ENCODE measurements at regions not wholly inside any gene's neighbourhood (a gene's known extent, or its start where the extent isn't known, plus 50 kb on each side); places are given as distances from the start of the nearest gene placed in this dataset.

- DNase-seq: peak; percentile 90
- Mint-ChIP-seq H3K27me3 (ENCODE audit: insufficient read depth) (no peaks in the 10 kb centered on the region), H3K27ac (peak overlapping the region; percentile 53), H3K36me3 (ENCODE audit: low read depth) (peaks cover 18% of the 10 kb centered on the region), H3K4me1 (ENCODE audit: low read depth) (peaks cover 41% of the 10 kb centered on the region), H3K4me3 (peak overlapping the region; percentile 22), H3K9me3 (peaks cover 13% of the 10 kb centered on the region)
- TF ChIP-seq, protein P1, sequence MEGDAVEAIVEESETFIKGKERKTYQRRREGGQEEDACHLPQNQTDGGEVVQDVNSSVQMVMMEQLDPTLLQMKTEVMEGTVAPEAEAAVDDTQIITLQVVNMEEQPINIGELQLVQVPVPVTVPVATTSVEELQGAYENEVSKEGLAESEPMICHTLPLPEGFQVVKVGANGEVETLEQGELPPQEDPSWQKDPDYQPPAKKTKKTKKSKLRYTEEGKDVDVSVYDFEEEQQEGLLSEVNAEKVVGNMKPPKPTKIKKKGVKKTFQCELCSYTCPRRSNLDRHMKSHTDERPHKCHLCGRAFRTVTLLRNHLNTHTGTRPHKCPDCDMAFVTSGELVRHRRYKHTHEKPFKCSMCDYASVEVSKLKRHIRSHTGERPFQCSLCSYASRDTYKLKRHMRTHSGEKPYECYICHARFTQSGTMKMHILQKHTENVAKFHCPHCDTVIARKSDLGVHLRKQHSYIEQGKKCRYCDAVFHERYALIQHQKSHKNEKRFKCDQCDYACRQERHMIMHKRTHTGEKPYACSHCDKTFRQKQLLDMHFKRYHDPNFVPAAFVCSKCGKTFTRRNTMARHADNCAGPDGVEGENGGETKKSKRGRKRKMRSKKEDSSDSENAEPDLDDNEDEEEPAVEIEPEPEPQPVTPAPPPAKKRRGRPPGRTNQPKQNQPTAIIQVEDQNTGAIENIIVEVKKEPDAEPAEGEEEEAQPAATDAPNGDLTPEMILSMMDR (IDR thresholded peaks at IDR 0.05): peak; percentile 72
Observed at GRCh38 chr6:113122060-113122459, 735.1 kb upstream of the MARCKS start.

DNA sequence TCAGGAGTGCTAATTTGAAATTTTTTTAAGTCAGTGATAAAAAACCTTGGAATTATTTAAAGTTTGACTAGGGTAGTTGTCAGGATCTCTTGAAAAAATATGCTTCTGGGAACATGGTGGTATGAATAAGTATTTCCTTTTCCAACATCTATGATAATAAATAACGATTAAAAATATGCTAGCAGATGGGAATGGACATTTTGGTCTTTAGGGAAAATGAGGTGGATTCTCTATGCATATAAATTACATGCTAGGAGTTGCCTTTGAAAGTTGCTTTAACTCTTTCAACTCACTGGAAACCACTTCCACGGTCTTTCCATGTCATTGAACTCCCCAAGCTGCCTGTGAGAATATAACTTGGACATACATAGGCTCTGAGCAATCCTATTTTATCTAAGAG is 731.5 kb upstream of the MARCKS start:
- H3K9me3 Mint-ChIP-seq: no peaks in the 10 kb centered on the region
- no peaks in the 10 kb centered on the region for H3K36me3 Mint-ChIP-seq (ENCODE audit: low read depth)
- TF ChIP-seq, protein P1 (IDR thresholded peaks at IDR 0.05): no peak
- no peak overlapping the region for H3K4me3 Mint-ChIP-seq
- no peak overlapping the region for H3K27ac Mint-ChIP-seq
- peaks cover 27% of the 10 kb centered on the region for H3K4me1 Mint-ChIP-seq (ENCODE audit: low read depth)
- H3K27me3 Mint-ChIP-seq (ENCODE audit: insufficient read depth): no peaks in the 10 kb centered on the region
- no peak for DNase-seq

- Mint-ChIP-seq H3K4me1 (ENCODE audit: low read depth) (peaks cover 6% of the 10 kb centered on the region), H3K27me3 (ENCODE audit: insufficient read depth) (no peaks in the 10 kb centered on the region), H3K27ac (no peak overlapping the region), H3K4me3 (no peak overlapping the region), H3K36me3 (ENCODE audit: low read depth) (no peaks in the 10 kb centered on the region), H3K9me3 (no peaks in the 10 kb centered on the region)
- TF ChIP-seq, protein P1 (IDR thresholded peaks at IDR 0.05): no peak
- no peak for DNase-seq
Observed at GRCh38 chr6:113127786-113128419, 729.2 kb upstream of the MARCKS start.

- Mint-ChIP-seq H3K36me3 (ENCODE audit: low read depth) (no peaks in the 10 kb centered on the region), H3K27me3 (ENCODE audit: insufficient read depth) (no peaks in the 10 kb centered on the region), H3K27ac (no peak overlapping the region), H3K4me3 (no peak overlapping the region), H3K9me3 (no peaks in the 10 kb centered on the region), H3K4me1 (ENCODE audit: low read depth) (no peaks in the 10 kb centered on the region)
- DNase-seq: no peak
- TF ChIP-seq, protein P1 (IDR thresholded peaks at IDR 0.05): no peak
Observed at GRCh38 chr6:113128661-113129060, 728.5 kb upstream of the MARCKS start.

- no peak for DNase-seq
- TF ChIP-seq, protein P1 (IDR thresholded peaks at IDR 0.05): no peak
Observed at GRCh38 chr6:113129991-113130390, 727.2 kb upstream of the MARCKS start.

More at GRCh38 chr6:113129991-113130390, 727.2 kb upstream of the MARCKS start:
- H3K36me3 Mint-ChIP-seq (ENCODE audit: low read depth): no peaks in the 10 kb centered on the region
- no peak overlapping the region for H3K27ac Mint-ChIP-seq
- no peaks in the 10 kb centered on the region for H3K27me3 Mint-ChIP-seq (ENCODE audit: insufficient read depth)
- H3K9me3 Mint-ChIP-seq: no peaks in the 10 kb centered on the region
- H3K4me3 Mint-ChIP-seq: no peak overlapping the region
- no peaks in the 10 kb centered on the region for H3K4me1 Mint-ChIP-seq (ENCODE audit: low read depth)

Data from HFFc6 (cell line).